ENCODE measurements at regions not wholly inside any gene's neighbourhood (a gene's known extent, or its start where the extent isn't known, plus 50 kb on each side); places are given as distances from the start of the nearest gene placed in this dataset.

GRCh38 chr3:103365467-103365866 is 930.7 kb downstream of the ZPLD1 start:
- ChIA-PET POLR2A (no interaction called here), CTCF (no interaction called here)
- no peak overlapping the region for H3K4me3 ChIP-seq (ENCODE audit: low read depth, low read length)
- DNase-seq (ENCODE audit: low read depth) = no peak
- no peak for TF ChIP-seq CTCF (IDR thresholded peaks at IDR 0.05; ENCODE audit: insufficient read depth, low read depth, low read length)
- H3K36me3 ChIP-seq (ENCODE audit: control insufficient read depth, insufficient read depth, low read length) = no peaks in the 10 kb centered on the region
- no peaks in the 10 kb centered on the region for H3K27me3 ChIP-seq (ENCODE audit: control insufficient read depth, insufficient read depth, low read length)

GRCh38 chr3:103367481-103367880 is 932.7 kb downstream of the ZPLD1 start:
- no peaks in the 10 kb centered on the region for H3K36me3 ChIP-seq (ENCODE audit: control insufficient read depth, insufficient read depth, low read length)
- no peaks in the 10 kb centered on the region for H3K27me3 ChIP-seq (ENCODE audit: control insufficient read depth, insufficient read depth, low read length)
- no peak for DNase-seq (ENCODE audit: low read depth)
- no peak overlapping the region for H3K4me3 ChIP-seq (ENCODE audit: low read depth, low read length)
- POLR2A ChIA-PET = no interaction called here
- TF ChIP-seq CTCF (IDR thresholded peaks at IDR 0.05; ENCODE audit: insufficient read depth, low read depth, low read length) = no peak
- CTCF ChIA-PET = no interaction called here

GRCh38 chr3:103371411-103371810 is 936.6 kb downstream of the ZPLD1 start:
- H3K27me3 ChIP-seq (ENCODE audit: control insufficient read depth, insufficient read depth, low read length) = no peaks in the 10 kb centered on the region
- TF ChIP-seq CTCF (IDR thresholded peaks at IDR 0.05; ENCODE audit: insufficient read depth, low read depth, low read length) = no peak
- no peak for DNase-seq (ENCODE audit: low read depth)
- CTCF ChIA-PET = no interaction called here
- no peaks in the 10 kb centered on the region for H3K36me3 ChIP-seq (ENCODE audit: control insufficient read depth, insufficient read depth, low read length)
- no peak overlapping the region for H3K4me3 ChIP-seq (ENCODE audit: low read depth, low read length)
- POLR2A ChIA-PET = no interaction called here

GRCh38 chr3:103372031-103372430 is 937.2 kb downstream of the ZPLD1 start:
- no peaks in the 10 kb centered on the region for H3K27me3 ChIP-seq (ENCODE audit: control insufficient read depth, insufficient read depth, low read length)
- H3K4me3 ChIP-seq (ENCODE audit: low read depth, low read length) = no peak overlapping the region
- DNase-seq (ENCODE audit: low read depth) = no peak
- ChIA-PET CTCF (no interaction called here), POLR2A (interaction anchor here (0.5 kb wide), 1 partner anchor 691 kb away, joined by 3 read pairs; no protein-coding TSS in a partner anchor)
- no peaks in the 10 kb centered on the region for H3K36me3 ChIP-seq (ENCODE audit: control insufficient read depth, insufficient read depth, low read length)
- no peak for TF ChIP-seq CTCF (IDR thresholded peaks at IDR 0.05; ENCODE audit: insufficient read depth, low read depth, low read length)

GRCh38 chr3:103380391-103380790 is 945.6 kb downstream of the ZPLD1 start:
- H3K36me3 ChIP-seq (ENCODE audit: control insufficient read depth, insufficient read depth, low read length) = no peaks in the 10 kb centered on the region
- ChIA-PET POLR2A (no interaction called here), CTCF (no interaction called here)
- no peak for DNase-seq (ENCODE audit: low read depth)
- no peak overlapping the region for H3K4me3 ChIP-seq (ENCODE audit: low read depth, low read length)
- no peak for TF ChIP-seq CTCF (IDR thresholded peaks at IDR 0.05; ENCODE audit: insufficient read depth, low read depth, low read length)
- H3K27me3 ChIP-seq (ENCODE audit: control insufficient read depth, insufficient read depth, low read length) = no peaks in the 10 kb centered on the region

Data from BJ (cell line).